HG03521 (cell line): ENCODE measurements at regions not wholly inside any gene's neighbourhood (a gene's known extent, or its start where the extent isn't known, plus 50 kb on each side); places are given as distances from the start of the nearest gene placed in this dataset.

Experiments
- ATAC-seq: cut with Tn5 transposase; IDR thresholded peaks from one replicate; pipeline ENCODE4 v1.9.1; 2021; ENCODE audit warnings: mild to moderate bottlenecking, moderate library complexity; ENCODE audit not compliant: unreplicated experiment

GRCh38 chr2:217157581-217157980, 297.7 kb upstream of the TNP1 start:
- no peak for ATAC-seq

- ATAC-seq: no peak
Observed at GRCh38 chr2:217156801-217157200, 296.9 kb upstream of the TNP1 start.

GRCh38 chr2:217154923-217155322, 295.1 kb upstream of the TNP1 start:
- ATAC-seq: no peak

- ATAC-seq: no peak
Observed at GRCh38 chr2:217153510-217153909, 293.6 kb upstream of the TNP1 start.

GRCh38 chr2:217152831-217153230, 293.0 kb upstream of the TNP1 start:
- no peak for ATAC-seq

- ATAC-seq: no peak
Observed at GRCh38 chr2:217151509-217152206, 291.8 kb upstream of the TNP1 start.

GRCh38 chr2:217150236-217150635, 290.4 kb upstream of the TNP1 start:
- no peak for ATAC-seq

- ATAC-seq: no peak
Observed at GRCh38 chr2:217149087-217149660, 289.3 kb upstream of the TNP1 start.

GRCh38 chr2:217147818-217148217, 288.0 kb upstream of the TNP1 start:
- ATAC-seq: no peak

GRCh38 chr2:217146956-217147355, 287.1 kb upstream of the TNP1 start:
- ATAC-seq: no peak

- no peak for ATAC-seq
Observed at GRCh38 chr2:217142649-217143266, 282.9 kb upstream of the TNP1 start.

GRCh38 chr2:217138284-217138683, 278.4 kb upstream of the TNP1 start:
- no peak for ATAC-seq

- no peak for ATAC-seq
Observed at GRCh38 chr2:217127744-217128143, 267.9 kb upstream of the TNP1 start.

- ATAC-seq: no peak
Observed at GRCh38 chr2:217125014-217125413, 265.1 kb upstream of the TNP1 start.

GRCh38 chr2:217124050-217124449, 264.2 kb upstream of the TNP1 start:
- no peak for ATAC-seq

GRCh38 chr2:217121565-217121964, 261.7 kb upstream of the TNP1 start:
- no peak for ATAC-seq

- ATAC-seq: no peak
Observed at GRCh38 chr2:217120429-217120828, 260.6 kb upstream of the TNP1 start.

GRCh38 chr2:217118559-217119284, 258.9 kb upstream of the TNP1 start:
- ATAC-seq: no peak

- ATAC-seq: no peak
Observed at GRCh38 chr2:217117523-217117922, 257.7 kb upstream of the TNP1 start.

- no peak for ATAC-seq
Observed at GRCh38 chr2:217116610-217117009, 256.7 kb upstream of the TNP1 start.

GRCh38 chr2:217114117-217114516, 254.3 kb upstream of the TNP1 start:
- no peak for ATAC-seq

- no peak for ATAC-seq
Observed at GRCh38 chr2:217113491-217113890, 253.6 kb upstream of the TNP1 start.
